Activated naive CD8-positive, alpha-beta T cell treated with anti-CD3 and anti-CD28 coated beads, Interleukin-2, amount 50 U/mL, for 16 hours (primary cell): ENCODE measurements at regions not wholly inside any gene's neighbourhood (a gene's known extent, or its start where the extent isn't known, plus 50 kb on each side); places are given as distances from the start of the nearest gene placed in this dataset.
"Not testable (repeated sequence)": the region's sequence is repeated elsewhere in the genome, so short reads cannot be mapped to it uniquely, and the experiment has no call there.

Experiments
- DNase-seq: peaks from one replicate; pipeline ENCODE4 v3.0.0-alpha.2; 2020; ENCODE audit warnings: low read depth, low spot score

GRCh38 chrX:46168254-46168653 lies 377.0 kb downstream of the ZNF674 start:
- DNase-seq: no peak

- DNase-seq: no peak
These were observed 379.4 kb downstream of the ZNF674 start for GRCh38 chrX:46165866-46166265.

DNA sequence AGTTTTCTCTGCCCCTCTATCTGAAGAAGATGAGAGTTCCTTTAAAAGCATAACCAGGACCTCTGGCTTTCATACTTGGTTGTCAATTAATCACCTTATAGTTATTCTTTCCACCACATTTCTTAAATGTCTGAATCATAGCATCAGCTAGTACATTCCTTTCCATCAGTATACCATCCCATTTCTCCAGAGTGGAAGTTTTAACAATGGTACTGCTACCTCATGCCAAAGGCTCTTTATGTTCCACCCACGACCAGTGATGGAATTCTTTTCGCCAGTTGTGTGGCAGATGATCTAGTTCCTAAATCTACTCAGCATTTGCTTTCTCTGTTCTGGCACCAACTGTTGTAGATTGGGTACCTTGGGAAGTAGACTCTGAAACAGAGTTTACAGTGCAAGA lies 379.8 kb downstream of the ZNF674 start:
- DNase-seq: no peak

DNA sequence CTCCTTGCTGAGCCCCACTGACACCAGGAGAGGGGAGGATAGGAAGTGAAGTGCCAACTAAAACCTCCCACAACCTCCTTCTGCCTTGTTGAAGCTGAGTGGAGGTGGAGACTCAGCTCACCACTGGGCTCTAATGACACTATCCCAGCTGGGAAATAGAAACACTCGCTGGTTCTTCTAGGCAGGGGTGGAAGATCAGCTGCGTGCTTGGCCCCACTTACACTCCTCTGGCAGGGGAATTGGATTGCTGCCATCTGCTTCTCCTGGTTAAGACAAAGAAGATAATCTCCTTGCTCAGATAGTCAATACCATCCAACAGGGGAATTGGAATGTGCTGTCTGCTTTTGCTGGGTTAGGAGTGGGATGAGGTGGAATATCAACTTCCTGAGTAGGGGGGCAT lies 392.5 kb downstream of the ZNF674 start:
- DNase-seq: no peak

GRCh38 chrX:46151332-46151731 lies 393.9 kb downstream of the ZNF674 start:
- not testable (repeated sequence) for DNase-seq

GRCh38 chrX:46144566-46144965 lies 400.7 kb downstream of the ZNF674 start:
- no peak for DNase-seq

DNA sequence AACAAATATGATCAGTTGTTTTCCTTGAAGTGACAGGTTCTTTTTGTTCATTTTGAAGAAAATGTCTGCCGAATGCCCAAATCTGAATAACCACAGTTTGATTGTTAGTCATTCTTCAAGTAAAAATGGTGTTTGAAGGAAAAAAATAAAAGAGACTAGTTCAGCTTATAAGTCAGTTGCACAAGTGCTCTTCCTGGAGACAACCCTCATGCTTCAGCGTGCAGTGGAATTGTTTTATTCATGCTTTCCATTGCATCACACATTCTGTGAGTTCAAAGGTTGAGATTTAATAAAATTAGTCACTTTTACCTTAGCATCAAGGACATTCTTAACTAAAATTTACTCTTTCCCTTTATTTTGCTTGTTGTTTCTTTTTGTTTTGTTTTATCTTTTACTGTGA lies 404.9 kb downstream of the ZNF674 start:
- DNase-seq: no peak

GRCh38 chrX:46130247-46130646 lies 415.0 kb downstream of the ZNF674 start:
- no peak for DNase-seq

DNA sequence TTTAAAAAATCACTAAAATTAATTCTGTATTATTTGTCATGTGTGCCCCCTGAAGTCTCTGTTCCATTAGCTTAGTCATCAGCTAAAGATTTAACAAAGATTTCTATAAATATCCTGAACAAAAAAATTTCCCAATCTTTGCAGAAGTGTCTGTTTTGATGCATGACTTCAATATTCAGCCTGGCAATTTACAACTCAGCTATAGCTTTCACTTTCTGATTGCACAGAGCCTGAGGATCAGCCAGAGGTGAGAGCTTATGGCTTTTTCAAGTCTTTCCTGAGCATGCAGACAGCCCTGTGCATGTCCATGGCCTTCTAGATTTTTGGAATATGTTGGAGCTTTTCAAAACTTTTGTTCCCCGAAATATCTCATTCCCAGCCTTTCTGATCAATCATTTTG lies 420.1 kb downstream of the ZNF674 start:
- no peak for DNase-seq

DNA sequence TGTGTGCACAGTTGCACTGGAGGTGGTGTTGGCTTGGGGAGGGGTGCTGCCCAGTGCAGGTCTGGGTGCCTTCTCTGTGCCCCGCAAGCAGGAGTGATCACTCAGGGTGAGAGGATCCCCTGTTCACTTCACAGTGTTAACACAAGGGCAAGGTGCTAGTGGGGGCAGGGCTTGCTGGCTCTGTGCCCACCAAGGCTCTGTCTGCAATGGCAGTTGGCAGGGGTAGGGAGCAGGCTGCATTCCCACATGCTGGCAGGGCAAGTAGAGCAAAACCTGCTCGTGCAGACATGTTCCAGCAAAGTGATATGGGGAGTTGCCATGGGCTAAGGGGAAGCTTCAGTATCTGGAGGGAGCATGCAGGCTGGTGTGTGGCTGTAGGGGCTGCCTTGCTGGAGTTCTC lies 428.0 kb downstream of the ZNF674 start:
- DNase-seq: no peak

DNA sequence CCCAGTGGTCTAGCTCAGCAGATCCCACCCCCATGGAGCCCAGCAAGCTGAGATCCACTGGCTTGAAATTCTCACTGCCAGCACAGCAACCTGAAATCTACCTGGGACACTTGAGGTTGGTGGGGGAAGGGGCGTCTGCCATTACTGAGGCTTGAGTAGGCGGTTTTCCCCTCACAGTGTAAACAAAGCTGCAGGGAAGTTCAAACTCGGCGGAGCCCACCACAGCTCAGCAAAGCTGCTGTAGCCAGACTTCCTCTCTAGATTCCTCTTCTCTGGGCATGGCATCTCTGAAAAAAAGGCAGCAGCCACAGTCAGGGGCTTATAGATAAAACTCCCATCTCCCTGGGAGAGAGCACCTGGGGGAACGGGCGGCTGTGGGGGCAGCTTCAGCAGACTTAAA lies 457.9 kb downstream of the ZNF674 start:
- DNase-seq: not testable (repeated sequence)

DNA sequence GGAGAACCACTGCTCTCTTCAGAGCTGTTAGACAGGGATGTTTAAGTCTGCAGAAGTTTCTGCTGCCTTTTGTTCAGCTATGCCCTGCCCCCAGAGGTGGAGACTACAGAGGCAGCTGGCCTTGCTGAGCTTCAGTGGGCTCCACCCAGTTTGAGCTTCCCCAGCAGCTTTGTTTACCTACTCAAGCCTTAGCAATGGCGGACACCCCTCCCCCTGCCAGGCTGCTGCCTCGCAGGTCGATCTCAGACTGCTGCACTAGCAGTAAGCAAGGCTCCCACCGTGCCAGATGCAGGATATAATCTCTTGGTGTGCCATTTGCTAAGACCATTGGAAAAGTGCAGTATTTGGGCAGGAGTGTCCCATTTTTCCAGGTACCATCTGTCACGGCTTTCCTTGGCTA lies 465.1 kb downstream of the ZNF674 start:
- not testable (repeated sequence) for DNase-seq

- no peak for DNase-seq
These were observed 472.4 kb downstream of the ZNF674 start for GRCh38 chrX:46072791-46073190.

DNA sequence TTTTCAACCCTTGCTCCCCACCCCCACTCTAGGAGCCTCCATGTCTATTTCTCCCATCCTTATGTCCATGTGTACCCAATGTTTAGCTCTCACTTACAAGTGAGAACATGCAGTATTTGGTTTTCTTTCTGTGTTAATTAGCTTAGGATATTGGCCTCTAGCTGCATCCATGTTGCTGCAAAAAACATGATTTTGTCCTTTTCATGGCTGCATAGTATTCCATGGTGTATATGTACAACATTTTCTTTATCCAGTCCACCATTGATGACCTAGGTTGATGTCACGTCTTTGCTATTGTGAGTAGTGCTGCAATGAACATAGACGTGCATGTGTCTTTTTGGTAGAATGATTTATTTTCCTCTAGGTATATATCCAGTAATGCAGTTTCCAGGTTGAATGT lies 472.8 kb downstream of the ZNF674 start:
- no peak for DNase-seq

DNA sequence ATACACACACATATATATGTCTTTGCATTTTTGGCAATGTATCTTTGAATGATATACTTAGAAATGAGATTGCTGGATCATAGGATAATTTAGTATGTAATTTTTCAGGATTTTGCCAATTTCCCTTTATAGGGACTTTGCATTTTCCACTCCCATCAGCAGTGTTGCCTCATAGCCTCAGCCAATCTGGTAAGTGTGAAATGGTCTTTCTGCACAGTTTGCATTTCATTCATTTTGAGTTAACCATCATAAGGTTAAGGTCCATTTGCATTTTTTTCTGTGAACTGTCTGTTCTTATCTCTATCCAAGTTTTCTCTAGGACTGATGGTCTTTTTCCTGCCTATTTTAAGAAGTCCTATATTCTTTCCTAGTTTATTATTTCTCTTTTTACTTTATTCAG lies 474.8 kb downstream of the ZNF674 start:
- no peak for DNase-seq

DNA sequence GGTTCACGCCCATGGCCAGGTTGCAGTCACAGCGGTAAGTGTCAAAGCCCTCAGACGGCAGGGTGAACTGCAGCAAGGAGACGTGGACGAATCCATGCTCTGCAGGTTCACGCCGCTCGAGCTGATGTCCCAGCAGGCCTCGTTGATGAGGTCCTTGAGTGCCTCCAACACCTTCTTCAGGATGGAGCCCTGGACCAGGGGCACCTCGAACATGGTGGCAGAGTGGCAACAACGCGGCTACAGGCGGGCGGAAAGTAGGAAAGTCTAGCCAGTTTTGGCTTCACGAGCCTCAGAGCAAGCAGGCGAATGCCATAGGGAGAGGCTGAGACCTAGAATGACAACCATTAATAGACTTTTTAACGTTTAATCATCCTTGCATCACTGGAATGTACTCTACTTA lies 485.9 kb downstream of the ZNF674 start:
- no peak for DNase-seq

DNA sequence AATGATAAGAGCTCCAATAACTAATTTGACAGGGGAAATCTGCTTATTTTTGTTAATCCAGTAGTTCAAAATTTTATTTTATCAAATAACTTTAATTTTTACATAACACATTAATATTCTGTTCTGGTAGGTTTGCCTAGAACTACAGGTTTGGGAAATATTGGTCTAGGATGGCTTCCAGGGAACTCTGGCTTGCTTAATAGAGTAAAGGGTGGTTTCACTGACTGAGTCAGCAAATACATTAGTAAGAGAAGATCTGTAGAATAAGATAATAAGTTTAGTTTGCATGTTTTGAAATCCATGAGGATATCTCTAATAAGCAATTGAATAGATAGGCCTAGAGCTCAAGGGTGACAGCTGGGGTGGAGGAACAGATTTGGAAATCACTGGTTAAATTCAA lies 500.7 kb downstream of the ZNF674 start:
- no peak for DNase-seq

DNA sequence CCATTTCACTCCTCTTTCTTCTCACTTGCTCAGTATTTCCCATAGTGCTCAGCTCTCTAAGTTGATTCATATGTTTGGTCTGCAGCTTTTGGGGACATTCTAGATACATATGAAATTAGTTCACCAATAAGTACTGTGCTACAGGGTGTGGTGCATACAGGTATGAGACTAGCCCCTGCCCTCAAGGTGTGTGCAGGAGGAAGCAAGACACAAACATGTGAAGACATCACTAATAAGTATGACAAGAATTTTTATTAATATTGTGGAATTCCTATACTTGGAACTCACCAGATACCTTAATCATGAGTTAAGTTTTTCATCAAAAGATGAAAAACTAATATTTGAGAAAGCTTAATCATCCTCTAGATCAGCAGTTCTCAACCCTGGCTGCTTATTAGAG lies 505.2 kb downstream of the ZNF674 start:
- DNase-seq: no peak

DNA sequence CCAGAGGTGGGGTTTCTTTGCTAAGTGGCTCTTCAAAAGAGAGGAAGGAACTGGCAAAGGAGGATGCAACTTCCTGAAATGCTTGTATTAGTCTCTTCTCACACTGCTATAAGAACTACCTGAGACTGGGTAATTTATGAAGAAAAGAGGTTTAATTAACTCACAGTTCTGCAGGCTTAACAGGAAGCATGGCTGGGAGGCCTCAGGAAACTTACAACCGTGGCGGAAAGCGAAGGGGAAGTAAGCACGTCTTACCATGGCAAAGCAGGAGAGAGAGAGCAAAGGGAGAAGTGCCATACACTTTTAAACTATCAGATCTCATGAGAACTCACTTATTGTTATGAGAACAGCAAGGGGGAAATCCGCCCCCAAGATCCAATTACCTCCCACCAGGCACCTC lies 505.7 kb downstream of the ZNF674 start:
- no peak for DNase-seq

DNA sequence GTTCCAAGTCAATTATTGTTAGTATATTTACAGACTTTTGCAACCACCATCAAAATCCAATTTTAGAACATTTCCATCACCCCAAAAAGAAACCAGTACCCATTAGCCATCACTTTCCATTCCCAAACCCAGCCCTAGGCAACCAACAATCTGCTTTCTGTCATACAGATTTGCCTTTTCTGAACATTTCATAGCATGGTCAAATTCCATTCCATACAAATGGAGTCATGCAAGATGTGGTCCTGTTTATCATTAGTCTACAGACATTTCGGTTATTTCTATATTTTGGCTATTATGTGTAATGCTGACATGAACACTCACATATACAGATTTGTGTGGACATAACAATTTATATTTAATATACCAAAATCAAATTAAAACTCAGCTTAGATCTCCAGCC lies 508.7 kb downstream of the ZNF674 start:
- DNase-seq: no peak

DNA sequence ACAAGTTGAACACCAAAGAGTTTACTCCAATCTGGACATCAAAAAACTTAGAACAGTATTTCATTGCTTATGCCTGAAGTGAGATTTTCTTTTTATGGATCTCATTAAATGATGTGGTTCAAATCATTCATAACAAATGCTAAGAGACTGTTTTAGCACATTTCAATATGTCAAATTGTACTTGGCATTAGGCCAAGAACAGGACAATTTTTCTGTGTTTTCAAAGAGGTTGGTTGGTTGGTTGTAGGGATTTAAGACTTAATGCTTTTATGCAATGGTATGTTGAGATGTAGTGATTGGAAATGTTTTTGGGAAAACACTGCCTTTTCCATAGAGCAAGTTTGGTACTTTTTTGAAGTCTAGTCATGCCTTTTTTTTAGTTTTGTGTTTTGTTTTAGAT lies 510.4 kb downstream of the ZNF674 start:
- no peak for DNase-seq

DNA sequence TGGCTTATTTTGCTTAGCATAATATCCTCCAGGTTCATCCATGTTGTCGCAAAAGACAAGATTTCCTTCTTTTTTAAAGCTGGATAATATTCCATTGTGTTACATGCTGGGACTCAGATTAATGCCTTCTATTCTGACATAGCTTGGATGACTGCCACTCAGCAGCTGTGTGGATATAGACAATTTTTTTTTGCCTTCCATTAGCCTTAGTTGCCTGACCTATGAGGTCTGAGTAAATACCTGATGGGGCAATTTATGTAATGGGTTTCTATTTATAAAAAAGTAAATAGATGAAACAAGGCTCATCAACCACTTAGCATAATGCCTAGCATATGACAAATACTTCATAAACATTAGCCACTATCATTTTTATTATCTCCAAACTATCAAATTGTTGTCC lies 515.4 kb downstream of the ZNF674 start:
- no peak for DNase-seq

DNA sequence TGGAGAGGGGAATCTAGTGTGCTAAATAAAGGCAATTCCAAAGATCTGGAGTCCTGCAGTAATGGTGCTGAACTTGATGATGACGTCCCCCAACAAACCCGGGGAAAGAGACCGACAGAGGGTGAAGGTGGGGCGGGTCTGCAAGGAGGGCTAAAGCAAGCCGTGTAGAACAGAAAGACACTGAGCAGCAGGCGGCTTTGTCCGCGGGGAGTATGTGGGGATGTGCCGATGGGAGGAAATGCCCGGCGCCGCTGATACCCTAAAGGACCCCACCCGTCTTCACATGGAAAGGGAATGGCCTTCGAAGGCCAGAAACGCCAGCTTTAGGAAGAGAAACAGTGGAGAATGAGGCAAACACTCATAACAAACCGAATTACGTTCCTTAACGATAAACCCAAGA lies 528.9 kb downstream of the ZNF674 start:
- no peak for DNase-seq

GRCh38 chrX:46015653-46016052 lies 529.6 kb downstream of the ZNF674 start:
- DNase-seq: no peak
